Neural progenitor cell (in vitro differentiated cells): ENCODE measurements at regions not wholly inside any gene's neighbourhood (a gene's known extent, or its start where the extent isn't known, plus 50 kb on each side); places are given as distances from the start of the nearest gene placed in this dataset.

Experiments
- CTCF ChIP-seq: fragments of 200-600 bp; sonication (generic); IDR thresholded peaks from 2 replicates; pipeline ENCODE4 v1.5.1; 2017; ENCODE audit warnings: antibody characterized with exemption, mild to moderate bottlenecking
- EZH2 ChIP-seq: fragments of 200-600 bp; sonication (generic); IDR thresholded peaks from 2 replicates; pipeline ENCODE4 v1.6.1; 2017; ENCODE audit warnings: antibody characterized with exemption, mild to moderate bottlenecking, moderate library complexity
- EZH2phosphoT487 ChIP-seq: fragments of 200-600 bp; sonication (generic); IDR thresholded peaks from 2 replicates; pipeline ENCODE4 v1.6.1; 2017; ENCODE audit warnings: antibody characterized with exemption

GRCh38 chrX:96474741-96475125 is 209.9 kb upstream of the DIAPH2 start:
- TF ChIP-seq CTCF (no peak), EZH2 (no peak), EZH2phosphoT487 (no peak)
